CD4-positive, alpha-beta T cell (primary cell): ENCODE measurements at regions not wholly inside any gene's neighbourhood (a gene's known extent, or its start where the extent isn't known, plus 50 kb on each side); places are given as distances from the start of the nearest gene placed in this dataset.

Experiments
- ATAC-seq: fragments of 200-7000 bp; cut with Tn5 transposase; one replicate; pipeline ENCODE4 v1.10.0; 2022; ENCODE audit warnings: mild to moderate bottlenecking; ENCODE audit not compliant: poor library complexity
- CTCF ChIA-PET: fragments of 350-600 bp; sonication (Branson Sonifier 250); formaldehyde crosslinking; loops from one replicate; lab custom pipeline; 2021; ENCODE audit warnings: antibody characterized with exemption, inconsistent platforms; lab: Charles Lee
- POLR2A ChIA-PET: fragments of 350-600 bp; sonication (Branson Sonifier 250); formaldehyde crosslinking; loops from one replicate; lab custom pipeline; 2021; ENCODE audit warnings: antibody characterized with exemption, inconsistent platforms; lab: Charles Lee
- DNase-seq, 14 experiments: peaks; one replicate each; pipeline ENCODE4 v3.0.0-alpha.2; 2013 to 2020; ENCODE audit warnings: mixed read lengths in 2 of 14
- H3K27ac ChIP-seq, 2 donors: one replicate each; pipeline versions ENCODE4 v1.5.1 to v1.7.0; 2013; ENCODE audit warnings: low read length in 2 of 2, low read depth in 1 of 2, mild to moderate bottlenecking in 1 of 2
- H3K27me3 ChIP-seq, 2 experiments: 1 replicate in 1 of 2; 2 replicates in 1 of 2; pipeline versions ENCODE4 v1.6.1 to v1.7.0; 2013; ENCODE audit warnings: low read length in 2 of 2, control low read depth in 1 of 2, mild to moderate bottlenecking in 1 of 2, moderate library complexity in 1 of 2; ENCODE audit not compliant: insufficient read depth in 2 of 2, control insufficient read depth in 1 of 2
- H3K36me3 ChIP-seq: one replicate; pipeline ENCODE4 v1.6.1; 2013; ENCODE audit warnings: low read length, control low read depth; ENCODE audit not compliant: insufficient read depth
- H3K4me1 ChIP-seq: one replicate; pipeline ENCODE4 v1.6.1; 2013; ENCODE audit warnings: low read length, control low read depth; ENCODE audit not compliant: insufficient read depth
- H3K4me3 ChIP-seq: one replicate; pipeline ENCODE4 v1.5.1; 2013; ENCODE audit warnings: mild to moderate bottlenecking, low read length, moderate library complexity
- H3K9me3 ChIP-seq, 2 experiments: 1 replicate in 1 of 2; 2 replicates in 1 of 2; pipeline versions ENCODE4 v1.6.1 to v1.7.0; 2013; ENCODE audit warnings: low read length in 2 of 2, mild to moderate bottlenecking in 2 of 2, control low read depth in 1 of 2, moderate library complexity in 1 of 2; ENCODE audit not compliant: control insufficient read depth in 1 of 2, insufficient read depth in 1 of 2
- H3K27ac Mint-ChIP-seq: one replicate; pipeline ENCODE4 v1.8.0; 2020; ENCODE audit warnings: mixed read lengths
- H3K27me3 Mint-ChIP-seq: one replicate; pipeline ENCODE4 v1.8.0; 2021; ENCODE audit warnings: mixed read lengths
- H3K36me3 Mint-ChIP-seq: one replicate; pipeline ENCODE4 v1.8.0; 2021; ENCODE audit warnings: low read depth, mixed read lengths
- H3K4me1 Mint-ChIP-seq: one replicate; pipeline ENCODE4 v1.8.0; 2021; ENCODE audit warnings: low read depth, mixed read lengths
- H3K4me3 Mint-ChIP-seq: one replicate; pipeline ENCODE4 v1.8.0; 2020; ENCODE audit warnings: mild to moderate bottlenecking, mixed read lengths
- H3K9me3 Mint-ChIP-seq: one replicate; pipeline ENCODE4 v1.8.0; 2020; ENCODE audit warnings: mixed read lengths
- intact Hi-C, 2 experiments: fragments of 100-400 bp; cut with DNase I in 1 of 2; cut with micrococcal nuclease in 1 of 2; formaldehyde crosslinking; loops; one replicate each; pipeline versions ENCODE4 v1.15.1 to v1.9.0; 2023 to 2025; cut with DNase I, micrococcal nuclease
- TF ChIP-seq, protein P1 (sequence below): fragments of 200-600 bp; IDR thresholded peaks from one replicate; pipeline ENCODE4 v1.8.0; 2022; ENCODE audit warnings: antibody characterized with exemption, mild to moderate bottlenecking

DNA sequence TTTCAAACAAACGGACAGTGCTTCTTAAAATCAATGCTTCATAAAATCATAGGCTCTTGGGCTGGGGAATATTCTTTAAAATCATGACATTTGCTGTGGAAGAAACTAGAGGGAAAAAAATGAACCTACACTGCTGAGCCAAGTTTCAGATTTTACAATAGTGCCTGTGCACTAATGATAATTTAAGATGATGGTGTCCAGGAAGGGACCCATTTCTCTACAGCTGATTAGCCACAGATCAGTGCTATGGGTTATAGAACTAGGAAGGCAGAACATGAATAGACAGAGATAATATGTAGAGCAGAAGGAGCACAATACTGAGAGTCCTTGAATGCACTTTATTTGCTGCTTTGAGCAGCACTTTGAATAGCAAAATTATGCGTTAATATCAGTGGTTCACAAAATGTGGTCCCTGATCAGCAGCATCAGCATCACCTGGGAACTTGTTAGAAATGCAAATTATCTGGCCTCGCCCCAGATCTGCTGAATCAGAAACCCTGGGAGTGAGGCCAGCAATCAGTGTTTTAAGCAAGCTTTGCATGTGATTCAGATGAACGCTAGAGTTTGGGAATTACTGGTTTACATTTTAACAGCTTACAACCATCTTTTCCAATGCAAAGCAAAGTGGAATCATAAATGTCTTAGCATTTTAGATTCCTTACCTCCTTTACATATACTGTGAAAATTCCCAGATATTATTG is 135.8 kb upstream of the ANKRD28 start:
- peaks cover 5% of the 10 kb centered on the region for H3K27me3 Mint-ChIP-seq
- no peaks in the 10 kb centered on the region for H3K27me3 ChIP-seq
- CTCF ChIA-PET = no interaction called here

DNA sequence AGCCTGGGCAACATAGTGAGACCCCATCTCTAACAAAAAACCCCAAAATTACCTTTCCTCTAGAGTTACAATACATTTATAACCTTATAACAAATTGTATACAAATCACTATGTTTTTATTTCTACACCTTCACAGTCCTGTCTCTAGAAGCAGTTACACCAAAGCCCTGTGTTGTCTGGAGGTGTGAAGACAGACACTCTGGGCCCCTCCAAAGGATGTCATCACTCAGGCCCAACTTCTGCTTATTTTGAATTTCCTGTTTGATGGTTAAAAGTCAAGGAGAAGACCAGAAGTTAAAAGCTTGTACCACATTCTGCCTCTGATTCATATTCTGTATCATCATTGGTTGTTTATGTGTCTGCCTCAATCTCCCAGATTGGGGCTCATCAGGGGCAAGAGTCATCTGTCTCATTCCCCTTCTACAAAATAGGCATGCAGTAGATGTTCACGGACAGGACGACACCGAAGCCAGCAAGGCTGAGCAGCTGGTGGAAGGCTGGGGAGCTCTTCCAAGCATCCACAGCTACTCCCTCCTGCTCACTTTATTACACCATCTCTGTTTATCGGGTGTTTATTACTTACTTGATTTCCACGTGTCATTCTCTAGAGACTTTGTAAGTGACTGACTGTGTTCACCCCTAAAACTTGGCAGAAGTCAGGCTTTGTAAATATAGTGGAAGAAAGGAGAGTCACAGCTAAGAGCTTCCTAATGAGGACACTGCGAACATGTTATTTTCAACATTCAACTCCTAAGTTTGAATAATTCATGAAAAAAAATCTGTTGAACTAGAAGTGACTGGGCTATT is 136.8 kb upstream of the ANKRD28 start:
- Mint-ChIP-seq H3K36me3 (no peaks in the 10 kb centered on the region), H3K4me1 (no peaks in the 10 kb centered on the region), H3K27ac (no peak overlapping the region), H3K4me3 (no peak overlapping the region), H3K9me3 (no peaks in the 10 kb centered on the region), H3K27me3 (peaks cover 5% of the 10 kb centered on the region)
- Histone ChIP-seq H3K36me3 (no peaks in the 10 kb centered on the region), H3K27me3 (no peaks in the 10 kb centered on the region), H3K27ac (no peak overlapping the region), H3K9me3 (no peaks in the 10 kb centered on the region), H3K4me1 (no peaks in the 10 kb centered on the region), H3K4me3 (no peak overlapping the region)
- no peak for DNase-seq
- intact Hi-C loops = no loop called here
- ChIA-PET POLR2A (no interaction called here), CTCF (no interaction called here)
- TF ChIP-seq, protein P1, sequence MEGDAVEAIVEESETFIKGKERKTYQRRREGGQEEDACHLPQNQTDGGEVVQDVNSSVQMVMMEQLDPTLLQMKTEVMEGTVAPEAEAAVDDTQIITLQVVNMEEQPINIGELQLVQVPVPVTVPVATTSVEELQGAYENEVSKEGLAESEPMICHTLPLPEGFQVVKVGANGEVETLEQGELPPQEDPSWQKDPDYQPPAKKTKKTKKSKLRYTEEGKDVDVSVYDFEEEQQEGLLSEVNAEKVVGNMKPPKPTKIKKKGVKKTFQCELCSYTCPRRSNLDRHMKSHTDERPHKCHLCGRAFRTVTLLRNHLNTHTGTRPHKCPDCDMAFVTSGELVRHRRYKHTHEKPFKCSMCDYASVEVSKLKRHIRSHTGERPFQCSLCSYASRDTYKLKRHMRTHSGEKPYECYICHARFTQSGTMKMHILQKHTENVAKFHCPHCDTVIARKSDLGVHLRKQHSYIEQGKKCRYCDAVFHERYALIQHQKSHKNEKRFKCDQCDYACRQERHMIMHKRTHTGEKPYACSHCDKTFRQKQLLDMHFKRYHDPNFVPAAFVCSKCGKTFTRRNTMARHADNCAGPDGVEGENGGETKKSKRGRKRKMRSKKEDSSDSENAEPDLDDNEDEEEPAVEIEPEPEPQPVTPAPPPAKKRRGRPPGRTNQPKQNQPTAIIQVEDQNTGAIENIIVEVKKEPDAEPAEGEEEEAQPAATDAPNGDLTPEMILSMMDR = no peak
- ATAC-seq = no peak

More for the DNA sequence above, 135.8 kb upstream of the ANKRD28 start:
- Mint-ChIP-seq H3K36me3 (no peaks in the 10 kb centered on the region), H3K27ac (no peak overlapping the region), H3K9me3 (no peaks in the 10 kb centered on the region), H3K4me1 (no peaks in the 10 kb centered on the region), H3K4me3 (no peak overlapping the region)
- no peaks in the 10 kb centered on the region for H3K36me3 ChIP-seq
- no peak overlapping the region for H3K4me3 ChIP-seq
- H3K4me1 ChIP-seq = no peaks in the 10 kb centered on the region
- POLR2A ChIA-PET = no interaction called here
- no peak for DNase-seq
- no peak overlapping the region for H3K27ac ChIP-seq
- TF ChIP-seq, protein P1 = no peak
- no peak for ATAC-seq
- H3K9me3 ChIP-seq = no peaks in the 10 kb centered on the region
- intact Hi-C loops = no loop called here

DNA sequence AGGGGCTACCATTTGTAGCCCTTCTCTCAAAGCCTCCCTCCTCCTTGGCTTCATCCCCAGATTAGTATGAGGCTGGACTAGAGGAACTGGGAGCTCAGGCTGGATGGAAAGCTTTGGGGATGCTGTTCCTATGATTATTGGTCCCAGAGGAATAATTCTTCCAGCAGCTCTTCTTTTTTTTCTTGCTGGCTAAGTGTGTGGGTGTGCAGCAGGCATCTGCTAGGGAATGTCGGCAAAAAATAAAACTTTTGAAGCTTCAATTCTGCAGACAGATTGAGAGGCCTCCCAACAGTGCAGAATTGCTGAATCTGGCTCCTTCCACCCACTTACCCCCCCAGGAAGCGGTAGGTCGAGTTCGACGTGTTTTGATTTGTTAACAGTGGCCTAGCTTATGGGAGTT is 138.5 kb upstream of the ANKRD28 start:
- CTCF ChIA-PET = no interaction called here
- no peak overlapping the region for H3K27ac Mint-ChIP-seq
- peaks cover 5% of the 10 kb centered on the region for H3K27me3 Mint-ChIP-seq
- no peak overlapping the region for H3K4me3 ChIP-seq
- no peak for DNase-seq
- intact Hi-C loops = no loop called here
- H3K36me3 Mint-ChIP-seq = no peaks in the 10 kb centered on the region
- no peaks in the 10 kb centered on the region for H3K36me3 ChIP-seq
- H3K4me3 Mint-ChIP-seq = no peak overlapping the region
- no peaks in the 10 kb centered on the region for H3K27me3 ChIP-seq
- POLR2A ChIA-PET = no interaction called here
- peaks cover 0 to 2% of the 10 kb centered on the region in 2 experiments for H3K9me3 ChIP-seq
- no peak overlapping the region for H3K27ac ChIP-seq
- H3K4me1 ChIP-seq = no peaks in the 10 kb centered on the region
- ATAC-seq = no peak
- TF ChIP-seq, protein P1 = no peak
- no peaks in the 10 kb centered on the region for H3K9me3 Mint-ChIP-seq
- no peaks in the 10 kb centered on the region for H3K4me1 Mint-ChIP-seq
